ENCODE measurements at regions not wholly inside any gene's neighbourhood (a gene's known extent, or its start where the extent isn't known, plus 50 kb on each side); places are given as distances from the start of the nearest gene placed in this dataset.
"Not testable (repeated sequence)": the region's sequence is repeated elsewhere in the genome, so short reads cannot be mapped to it uniquely, and the experiment has no call there.

DNA sequence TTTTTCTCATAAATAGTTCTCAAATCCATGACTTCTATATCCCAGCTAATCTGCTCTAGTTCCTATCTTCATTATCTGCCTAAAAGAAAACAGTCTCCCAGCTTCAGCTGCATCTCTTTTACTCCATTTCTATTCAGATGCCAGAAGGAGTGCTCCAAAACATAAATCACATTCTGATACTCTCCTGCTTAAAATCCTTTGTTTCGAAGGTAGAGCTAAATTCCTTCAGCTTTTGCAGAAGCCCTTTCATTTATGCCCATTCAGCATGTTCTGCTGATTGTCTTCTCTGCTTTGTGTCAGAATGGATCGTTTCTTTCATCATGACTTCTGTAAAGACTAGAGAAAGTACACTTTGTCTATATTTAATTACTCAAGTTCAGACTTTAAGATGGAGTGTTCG lies 440.1 kb upstream of the SMIM31 start:
- WGBS: 95% methylated on average over 3 of the region's 3 CpGs
- Histone ChIP-seq H3K27ac (ENCODE audit: low read depth, low read length) (no peak overlapping the region), H3K27me3 (ENCODE audit: insufficient read depth, low read length) (no peaks in the 10 kb centered on the region), H3K4me3 (ENCODE audit: low read length) (no peak overlapping the region), H3K36me3 (ENCODE audit: insufficient read depth, low read length) (no peaks in the 10 kb centered on the region), H3K4me1 (ENCODE audit: insufficient read depth, low read length) (peaks cover 22% of the 10 kb centered on the region), H3K9me3 (ENCODE audit: insufficient read depth, low read depth, low read length) (no peaks in the 10 kb centered on the region), H3K9ac (ENCODE audit: low read depth, low read length) (no peak overlapping the region)

DNA sequence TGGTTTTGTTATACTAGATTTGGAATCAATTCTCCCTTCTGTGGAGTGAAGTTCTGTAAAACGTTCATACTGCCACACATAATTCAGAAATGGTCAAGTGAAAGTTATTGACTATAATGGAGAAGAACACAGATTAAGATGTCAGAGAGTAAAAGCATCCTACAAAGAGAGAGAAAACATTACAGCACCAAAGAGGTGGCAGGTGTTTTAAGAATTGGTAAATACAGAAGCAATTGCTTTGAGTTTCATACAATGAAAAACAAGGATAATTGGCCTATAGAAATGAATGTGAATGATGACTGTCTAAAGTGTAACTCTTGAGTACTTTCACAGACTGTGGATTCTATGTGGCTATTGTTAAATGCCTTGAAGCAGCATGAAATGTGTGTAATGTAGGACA lies 435.6 kb upstream of the SMIM31 start:
- H3K36me3 ChIP-seq (ENCODE audit: insufficient read depth, low read length): no peaks in the 10 kb centered on the region
- no peaks in the 10 kb centered on the region for H3K9me3 ChIP-seq (ENCODE audit: insufficient read depth, low read depth, low read length)
- H3K27ac ChIP-seq (ENCODE audit: low read depth, low read length): no peak overlapping the region
- H3K27me3 ChIP-seq (ENCODE audit: insufficient read depth, low read length): no peaks in the 10 kb centered on the region
- no peak overlapping the region for H3K4me3 ChIP-seq (ENCODE audit: low read length)
- H3K9ac ChIP-seq (ENCODE audit: low read depth, low read length): no peak overlapping the region
- WGBS: no CpG with 5 or more reads among the region's 1 CpG
- H3K4me1 ChIP-seq (ENCODE audit: insufficient read depth, low read length): peaks cover 17% of the 10 kb centered on the region

DNA sequence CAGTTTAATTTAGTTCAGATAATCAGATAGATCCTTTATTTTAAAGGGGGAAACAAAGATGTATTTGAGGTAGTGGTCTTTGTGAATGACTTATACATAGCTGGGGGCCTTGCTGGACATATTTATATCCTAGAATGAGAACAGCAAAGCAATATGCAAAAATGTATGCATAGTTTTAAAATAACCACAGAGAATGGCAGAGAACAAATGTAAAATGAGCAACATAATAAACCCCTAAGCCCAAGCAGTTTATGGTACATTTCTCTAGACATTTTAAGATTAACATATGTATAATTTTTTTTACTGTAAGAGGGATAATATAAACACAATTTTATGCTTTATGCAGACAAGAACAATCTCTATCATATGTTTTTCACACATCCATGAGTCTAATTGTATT lies 434.2 kb upstream of the SMIM31 start:
- Histone ChIP-seq H3K27ac (ENCODE audit: low read depth, low read length) (no peak overlapping the region), H3K4me3 (ENCODE audit: low read length) (no peak overlapping the region), H3K36me3 (ENCODE audit: insufficient read depth, low read length) (no peaks in the 10 kb centered on the region), H3K9ac (ENCODE audit: low read depth, low read length) (no peak overlapping the region), H3K27me3 (ENCODE audit: insufficient read depth, low read length) (no peaks in the 10 kb centered on the region), H3K4me1 (ENCODE audit: insufficient read depth, low read length) (peaks cover 7% of the 10 kb centered on the region), H3K9me3 (ENCODE audit: insufficient read depth, low read depth, low read length) (no peaks in the 10 kb centered on the region)

DNA sequence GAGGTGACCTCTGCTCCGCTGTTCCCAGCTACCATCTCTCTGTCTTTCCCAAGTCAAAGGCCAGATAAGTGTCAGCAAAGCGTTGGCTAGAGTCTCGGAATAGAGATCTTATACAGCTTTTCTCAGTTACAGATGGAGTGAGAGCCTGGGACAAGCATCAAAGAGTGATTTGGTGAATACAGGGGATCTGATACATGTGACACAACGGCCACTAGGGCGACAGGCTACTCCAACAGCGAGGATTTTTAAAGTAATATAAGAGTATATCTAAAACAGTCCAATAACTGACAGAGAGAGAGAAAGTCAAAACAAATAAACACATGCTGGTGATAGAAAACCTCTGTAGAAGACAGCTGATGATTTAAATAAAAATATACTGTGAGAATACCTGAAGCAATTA lies 433.1 kb upstream of the SMIM31 start:
- WGBS: 91% methylated on average over 4 of the region's 6 CpGs
- H3K27ac ChIP-seq (ENCODE audit: low read depth, low read length): no peak overlapping the region
- H3K27me3 ChIP-seq (ENCODE audit: insufficient read depth, low read length): no peaks in the 10 kb centered on the region
- peaks cover 7% of the 10 kb centered on the region for H3K4me1 ChIP-seq (ENCODE audit: insufficient read depth, low read length)
- H3K4me3 ChIP-seq (ENCODE audit: low read length): no peak overlapping the region
- H3K9me3 ChIP-seq (ENCODE audit: insufficient read depth, low read depth, low read length): no peaks in the 10 kb centered on the region
- no peak overlapping the region for H3K9ac ChIP-seq (ENCODE audit: low read depth, low read length)
- H3K36me3 ChIP-seq (ENCODE audit: insufficient read depth, low read length): no peaks in the 10 kb centered on the region

DNA sequence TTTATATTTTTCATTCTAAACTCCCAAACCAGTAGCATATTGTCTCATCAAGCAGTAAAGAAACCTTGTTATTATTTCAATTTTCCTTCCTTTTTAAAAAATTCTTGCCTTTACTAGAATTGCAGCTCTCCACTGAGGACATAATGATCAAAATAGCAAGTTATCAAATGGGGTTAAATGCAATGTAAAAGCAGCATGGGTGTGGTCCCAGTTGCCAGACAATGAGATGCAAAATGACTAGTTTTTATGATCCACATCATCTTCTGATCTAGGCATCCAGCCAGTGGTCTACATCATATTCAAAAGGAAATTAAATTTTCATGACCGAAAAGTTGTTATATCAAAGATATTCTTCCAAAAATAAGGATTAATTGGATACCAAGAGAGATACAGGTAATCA lies 427.9 kb upstream of the SMIM31 start:
- H3K9ac ChIP-seq (ENCODE audit: low read depth, low read length): no peak overlapping the region
- no peak overlapping the region for H3K4me3 ChIP-seq (ENCODE audit: low read length)
- H3K27ac ChIP-seq (ENCODE audit: low read depth, low read length): no peak overlapping the region
- H3K9me3 ChIP-seq (ENCODE audit: insufficient read depth, low read depth, low read length): no peaks in the 10 kb centered on the region
- H3K36me3 ChIP-seq (ENCODE audit: insufficient read depth, low read length): no peaks in the 10 kb centered on the region
- no peaks in the 10 kb centered on the region for H3K4me1 ChIP-seq (ENCODE audit: insufficient read depth, low read length)
- H3K27me3 ChIP-seq (ENCODE audit: insufficient read depth, low read length): no peaks in the 10 kb centered on the region
- WGBS: 100% methylated on average over 1 of the region's 1 CpG

DNA sequence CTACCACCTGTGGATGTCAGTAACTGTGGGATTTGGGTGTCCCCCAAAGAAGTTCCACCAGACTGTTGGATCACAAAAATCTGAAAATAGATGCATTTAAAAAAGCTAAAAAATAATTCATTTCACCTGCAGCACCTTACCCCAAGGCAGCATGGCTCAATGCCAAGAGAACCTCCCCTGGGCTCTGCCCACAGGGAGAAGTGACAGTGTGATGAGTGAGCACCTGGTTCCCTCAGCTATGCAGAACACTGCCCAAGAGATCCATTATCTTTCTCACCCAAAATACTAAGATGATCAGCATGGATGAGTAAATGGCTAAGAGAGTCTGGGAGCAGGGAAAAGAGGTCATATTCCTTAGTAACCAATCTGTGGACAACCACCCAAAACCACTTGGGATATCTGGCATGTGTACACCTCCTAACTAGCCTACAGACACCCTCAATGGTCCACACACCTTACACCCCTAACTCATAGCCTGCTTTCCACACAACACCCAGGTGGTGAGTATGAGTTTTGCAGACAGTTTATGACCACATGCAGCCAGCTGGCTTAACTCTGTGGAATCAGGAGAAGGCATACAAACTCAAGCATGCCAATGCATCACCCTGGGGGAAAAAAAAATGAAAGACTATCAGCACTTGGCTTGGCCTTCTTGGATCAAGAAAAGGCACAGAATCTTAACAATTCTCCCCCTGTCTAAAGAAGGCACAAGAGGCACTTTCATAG lies 416.5 kb upstream of the SMIM31 start:
- Histone ChIP-seq H3K4me1 (ENCODE audit: insufficient read depth, low read length) (no peaks in the 10 kb centered on the region), H3K9ac (ENCODE audit: low read depth, low read length) (no peak overlapping the region), H3K9me3 (ENCODE audit: insufficient read depth, low read depth, low read length) (peaks cover 11% of the 10 kb centered on the region; the same call in 1 of the 2 replicates), H3K4me3 (ENCODE audit: low read length) (no peak overlapping the region), H3K27ac (ENCODE audit: low read depth, low read length) (no peak overlapping the region), H3K36me3 (ENCODE audit: insufficient read depth, low read length) (no peaks in the 10 kb centered on the region), H3K27me3 (ENCODE audit: insufficient read depth, low read length) (no peaks in the 10 kb centered on the region)

DNA sequence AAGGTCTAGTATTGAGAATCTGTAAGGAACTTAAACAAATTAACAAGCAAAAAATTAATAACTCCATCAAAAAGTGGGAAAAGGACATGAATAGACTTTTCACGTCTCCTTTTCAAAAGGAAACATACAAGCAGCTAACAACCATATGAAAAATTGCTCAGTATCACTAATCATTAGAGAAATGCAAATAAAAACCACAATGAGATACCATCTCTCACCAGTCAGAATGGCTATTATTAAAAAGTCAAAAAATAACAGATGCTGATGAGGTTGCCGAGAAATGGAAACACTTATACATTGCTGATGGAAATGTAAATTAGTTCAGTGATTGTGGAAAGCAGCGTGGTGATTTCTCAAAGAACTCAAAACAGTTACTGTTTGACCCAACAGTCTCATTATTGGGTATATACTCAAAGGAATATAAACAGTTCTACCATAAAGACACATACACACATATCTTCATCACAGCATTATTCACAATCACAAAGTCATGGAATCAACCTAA lies 410.4 kb upstream of the SMIM31 start:
- no peaks in the 10 kb centered on the region for H3K36me3 ChIP-seq (ENCODE audit: insufficient read depth, low read length)
- peaks cover 11% of the 10 kb centered on the region; the same call in 1 of the 2 replicates for H3K9me3 ChIP-seq (ENCODE audit: insufficient read depth, low read depth, low read length)
- H3K27ac ChIP-seq (ENCODE audit: low read depth, low read length): no peak overlapping the region
- WGBS: 96% methylated on average over 3 of the region's 3 CpGs
- H3K9ac ChIP-seq (ENCODE audit: low read depth, low read length): no peak overlapping the region
- no peaks in the 10 kb centered on the region for H3K4me1 ChIP-seq (ENCODE audit: insufficient read depth, low read length)
- H3K27me3 ChIP-seq (ENCODE audit: insufficient read depth, low read length): no peaks in the 10 kb centered on the region
- no peak overlapping the region for H3K4me3 ChIP-seq (ENCODE audit: low read length)

DNA sequence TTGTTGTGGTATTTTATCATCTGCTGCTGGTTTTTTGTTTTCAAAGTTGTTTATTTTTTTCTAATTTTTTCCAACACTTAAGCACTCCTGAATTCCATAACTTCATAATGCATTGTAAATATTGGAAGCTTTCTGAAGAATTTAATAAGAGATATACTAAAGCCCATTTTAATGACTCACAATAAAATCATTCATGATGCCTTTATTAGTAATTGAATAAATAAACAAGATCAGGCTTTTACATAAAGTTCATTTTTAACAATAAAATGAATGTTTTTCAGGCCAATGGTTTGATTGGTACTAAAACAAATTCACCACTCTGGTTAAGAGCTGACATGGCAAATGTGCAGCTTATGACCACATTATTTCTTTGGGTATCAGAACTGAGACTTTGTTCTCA lies 408.2 kb upstream of the SMIM31 start:
- H3K9me3 ChIP-seq (ENCODE audit: insufficient read depth, low read depth, low read length): peaks cover 11% of the 10 kb centered on the region; the same call in 1 of the 2 replicates
- no peak overlapping the region for H3K4me3 ChIP-seq (ENCODE audit: low read length)
- H3K27ac ChIP-seq (ENCODE audit: low read depth, low read length): no peak overlapping the region
- no peaks in the 10 kb centered on the region for H3K4me1 ChIP-seq (ENCODE audit: insufficient read depth, low read length)
- H3K36me3 ChIP-seq (ENCODE audit: insufficient read depth, low read length): no peaks in the 10 kb centered on the region
- H3K9ac ChIP-seq (ENCODE audit: low read depth, low read length): no peak overlapping the region
- H3K27me3 ChIP-seq (ENCODE audit: insufficient read depth, low read length): no peaks in the 10 kb centered on the region

DNA sequence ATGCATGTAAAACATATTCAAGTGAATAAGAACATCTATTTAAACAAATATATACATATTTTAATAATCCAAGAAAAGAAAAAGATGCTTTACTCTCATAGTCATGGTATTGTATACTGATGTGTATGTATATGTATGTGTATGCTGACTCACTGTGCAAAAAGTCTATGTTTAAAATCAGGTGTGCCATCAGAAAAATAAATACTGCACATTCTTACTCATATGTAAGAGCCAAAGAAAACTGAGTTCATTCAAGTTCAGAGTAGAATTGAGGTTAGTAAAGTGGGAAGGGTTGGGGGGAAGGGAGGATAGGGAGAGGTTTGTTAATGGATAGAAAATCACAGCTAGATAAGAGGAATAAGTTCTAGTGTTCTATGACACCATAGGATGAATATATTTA lies 403.9 kb upstream of the SMIM31 start:
- no peak overlapping the region for H3K9ac ChIP-seq (ENCODE audit: low read depth, low read length)
- no peak overlapping the region for H3K27ac ChIP-seq (ENCODE audit: low read depth, low read length)
- H3K4me3 ChIP-seq (ENCODE audit: low read length): no peak overlapping the region
- H3K27me3 ChIP-seq (ENCODE audit: insufficient read depth, low read length): no peaks in the 10 kb centered on the region
- H3K9me3 ChIP-seq (ENCODE audit: insufficient read depth, low read depth, low read length): no peaks in the 10 kb centered on the region
- no peaks in the 10 kb centered on the region for H3K36me3 ChIP-seq (ENCODE audit: insufficient read depth, low read length)
- H3K4me1 ChIP-seq (ENCODE audit: insufficient read depth, low read length): no peaks in the 10 kb centered on the region

DNA sequence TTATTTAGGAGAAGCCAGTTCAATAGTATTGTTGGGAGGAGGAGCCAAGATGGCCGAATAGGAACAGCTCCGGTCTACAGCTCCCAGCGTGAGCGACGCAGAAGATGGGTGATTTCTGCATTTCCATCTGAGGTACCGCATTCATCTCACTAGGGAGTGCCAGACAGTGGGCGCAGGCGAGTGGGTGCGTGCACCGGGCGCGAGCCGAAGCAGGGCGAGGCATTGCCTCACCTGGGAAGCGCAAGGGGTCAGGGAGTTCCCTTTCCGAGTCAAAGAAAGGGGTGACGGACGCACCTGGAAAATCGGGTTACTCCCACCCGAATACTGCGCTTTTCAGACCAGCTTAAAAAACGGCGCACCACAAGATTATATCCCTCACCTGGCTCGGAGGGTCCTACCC lies 403.2 kb upstream of the SMIM31 start:
- not testable (repeated sequence) for H3K9ac ChIP-seq (ENCODE audit: low read depth, low read length); H3K9me3 ChIP-seq (ENCODE audit: insufficient read depth, low read depth, low read length); H3K27me3 ChIP-seq (ENCODE audit: insufficient read depth, low read length); H3K27ac ChIP-seq (ENCODE audit: low read depth, low read length); H3K4me3 ChIP-seq (ENCODE audit: low read length); H3K36me3 ChIP-seq (ENCODE audit: insufficient read depth, low read length); H3K4me1 ChIP-seq (ENCODE audit: insufficient read depth, low read length)
- 94% methylated on average over 24 of the region's 24 CpGs for WGBS

DNA sequence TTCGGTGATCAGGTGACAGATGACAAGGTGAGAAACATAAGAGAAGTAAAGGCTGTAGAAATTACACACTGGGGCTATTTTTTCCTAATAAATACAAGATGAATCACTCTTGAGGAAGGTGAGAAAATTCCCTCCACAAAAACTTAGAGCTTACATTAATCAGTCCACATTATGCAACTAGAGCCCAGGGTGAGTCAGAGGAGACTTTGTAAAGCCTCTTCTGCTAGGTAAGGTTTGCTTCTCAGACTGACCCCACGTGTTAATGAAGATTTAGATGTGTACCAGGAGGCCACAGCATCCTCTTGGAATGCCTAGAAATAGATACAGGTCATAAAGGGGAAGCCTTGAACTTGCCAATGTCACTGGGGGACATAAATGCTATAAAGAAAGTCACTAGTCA lies 396.0 kb upstream of the SMIM31 start:
- 59% methylated on average over 2 of the region's 2 CpGs for WGBS
- Histone ChIP-seq H3K9ac (ENCODE audit: low read depth, low read length) (no peak overlapping the region), H3K36me3 (ENCODE audit: insufficient read depth, low read length) (no peaks in the 10 kb centered on the region), H3K4me1 (ENCODE audit: insufficient read depth, low read length) (no peaks in the 10 kb centered on the region), H3K27me3 (ENCODE audit: insufficient read depth, low read length) (no peaks in the 10 kb centered on the region), H3K4me3 (ENCODE audit: low read length) (no peak overlapping the region), H3K9me3 (ENCODE audit: insufficient read depth, low read depth, low read length) (no peaks in the 10 kb centered on the region), H3K27ac (ENCODE audit: low read depth, low read length) (no peak overlapping the region)

DNA sequence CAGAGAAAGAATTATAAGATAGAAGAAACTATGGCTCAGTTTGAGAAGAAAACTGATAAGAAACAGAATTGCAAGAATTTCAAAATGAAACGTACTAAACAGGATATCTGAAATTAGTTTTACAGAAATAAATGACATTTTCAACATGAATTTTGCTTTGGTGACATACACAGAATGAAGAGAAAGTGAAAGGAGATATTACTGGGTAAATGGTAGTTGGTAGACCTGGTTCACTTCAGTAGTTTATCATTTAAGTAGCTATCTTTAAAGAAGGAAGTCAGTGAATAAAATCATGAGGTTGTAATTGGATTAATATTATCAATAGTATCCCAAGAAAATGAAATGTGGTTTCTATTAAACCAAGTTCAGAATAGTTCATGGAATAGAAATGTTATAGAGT lies 395.5 kb upstream of the SMIM31 start:
- H3K4me1 ChIP-seq (ENCODE audit: insufficient read depth, low read length): no peaks in the 10 kb centered on the region
- no peaks in the 10 kb centered on the region for H3K9me3 ChIP-seq (ENCODE audit: insufficient read depth, low read depth, low read length)
- no peaks in the 10 kb centered on the region for H3K27me3 ChIP-seq (ENCODE audit: insufficient read depth, low read length)
- H3K36me3 ChIP-seq (ENCODE audit: insufficient read depth, low read length): no peaks in the 10 kb centered on the region
- 83% methylated on average over 1 of the region's 1 CpG for WGBS
- H3K27ac ChIP-seq (ENCODE audit: low read depth, low read length): no peak overlapping the region
- no peak overlapping the region for H3K9ac ChIP-seq (ENCODE audit: low read depth, low read length)
- no peak overlapping the region for H3K4me3 ChIP-seq (ENCODE audit: low read length)
